Dendritic cell treated with granulocyte-macrophage colony-stimulating factor and Interleukin-4, amounts not matched to agents 40 ng/mL and 50 ng/mL, for 4 days (primary cell): ENCODE measurements at regions not wholly inside any gene's neighbourhood (a gene's known extent, or its start where the extent isn't known, plus 50 kb on each side); places are given as distances from the start of the nearest gene placed in this dataset.

Experiments used
- H3K27ac Mint-ChIP-seq: one replicate; pipeline ENCODE4 v1.8.0; 2022; ENCODE audit warnings: mild to moderate bottlenecking, mixed read lengths
- H3K27me3 Mint-ChIP-seq: one replicate; pipeline ENCODE4 v1.8.0; 2022; ENCODE audit warnings: mild to moderate bottlenecking, mixed read lengths
- H3K36me3 Mint-ChIP-seq: one replicate; pipeline ENCODE4 v1.8.0; 2022; ENCODE audit warnings: low read depth, mixed read lengths
- H3K4me1 Mint-ChIP-seq: one replicate; pipeline ENCODE4 v1.8.0; 2022; ENCODE audit warnings: low read depth, mixed read lengths
- H3K4me3 Mint-ChIP-seq: one replicate; pipeline ENCODE4 v1.8.0; 2022; ENCODE audit warnings: mild to moderate bottlenecking, moderate library complexity, mixed read lengths
- H3K9me3 Mint-ChIP-seq: one replicate; pipeline ENCODE4 v1.8.0; 2022; ENCODE audit warnings: mixed read lengths
- intact Hi-C: fragments of 100-400 bp; cut with micrococcal nuclease; formaldehyde crosslinking; loops from one replicate; pipeline ENCODE4 v1.15.0; 2022

DNA sequence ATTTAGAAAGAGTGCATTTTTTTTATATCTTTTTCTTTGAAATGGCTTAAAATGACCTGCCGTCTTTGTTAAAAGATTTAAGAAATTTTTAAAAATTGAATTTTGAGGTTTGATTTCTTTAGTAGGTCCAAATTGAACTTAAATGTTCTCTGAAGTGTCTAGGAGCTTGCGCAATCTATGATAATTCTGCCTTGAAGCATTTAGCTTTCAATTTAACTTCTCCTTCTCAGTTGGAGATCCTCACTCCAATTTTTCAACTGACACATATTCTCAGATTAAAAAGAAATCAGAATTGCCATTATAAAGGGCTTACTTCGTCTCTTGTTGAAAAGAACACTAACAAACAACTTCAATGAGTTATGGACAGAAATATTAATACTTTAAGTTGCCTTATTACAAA lies 273.5 kb downstream of the TMA16 start:
- peaks cover 2% of the 10 kb centered on the region for H3K27me3 Mint-ChIP-seq
- H3K27ac Mint-ChIP-seq = no peak overlapping the region
- no peak overlapping the region for H3K4me3 Mint-ChIP-seq
- H3K36me3 Mint-ChIP-seq = no peaks in the 10 kb centered on the region
- no peaks in the 10 kb centered on the region for H3K9me3 Mint-ChIP-seq
- H3K4me1 Mint-ChIP-seq = no peaks in the 10 kb centered on the region
- intact Hi-C loops = no loop called here

DNA sequence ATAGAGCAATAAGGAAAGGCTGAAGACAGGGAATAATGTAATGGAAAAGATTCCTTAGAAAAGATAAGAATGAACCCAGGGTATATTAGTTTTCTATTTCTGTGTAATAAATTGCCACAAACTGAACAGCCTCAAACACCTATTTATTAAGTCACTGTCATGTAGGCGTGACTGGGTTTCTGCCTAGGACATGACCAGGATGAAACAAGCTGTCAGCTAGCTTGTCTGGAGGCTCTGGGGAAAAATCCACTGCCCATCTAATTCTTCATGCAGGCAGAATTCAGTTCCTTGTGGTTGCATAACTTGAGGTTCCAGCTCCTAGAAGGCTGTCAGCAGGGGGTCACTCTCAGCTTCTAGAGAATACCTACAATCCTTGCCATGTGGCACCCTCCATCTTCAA lies 277.7 kb downstream of the TMA16 start:
- H3K4me1 Mint-ChIP-seq = no peaks in the 10 kb centered on the region
- no peak overlapping the region for H3K27ac Mint-ChIP-seq
- intact Hi-C loops = no loop called here

DNA sequence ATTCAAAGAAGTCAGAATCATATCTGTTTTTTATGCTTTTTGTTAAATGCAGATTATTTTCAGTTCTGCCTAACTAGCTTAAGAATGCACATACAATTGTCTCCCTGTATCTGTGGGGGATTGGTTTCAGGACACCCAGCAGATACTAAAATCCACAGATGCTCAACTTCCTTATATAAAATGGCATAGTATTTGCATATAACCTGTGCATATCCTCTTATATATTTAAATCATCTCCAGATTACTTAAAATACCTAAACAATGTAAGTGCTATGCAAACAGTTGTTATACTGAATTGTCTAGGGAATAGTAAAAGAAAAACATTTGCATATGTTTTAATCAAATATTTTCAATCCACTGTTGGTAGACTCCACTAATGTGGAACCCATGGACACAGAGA lies 279.4 kb downstream of the TMA16 start:
- H3K27me3 Mint-ChIP-seq = no peaks in the 10 kb centered on the region
- no peaks in the 10 kb centered on the region for H3K36me3 Mint-ChIP-seq
- H3K4me1 Mint-ChIP-seq = no peaks in the 10 kb centered on the region

More for the DNA sequence above, 277.7 kb downstream of the TMA16 start:
- Mint-ChIP-seq H3K4me3 (no peak overlapping the region), H3K9me3 (no peaks in the 10 kb centered on the region), H3K27me3 (no peaks in the 10 kb centered on the region), H3K36me3 (no peaks in the 10 kb centered on the region)

DNA sequence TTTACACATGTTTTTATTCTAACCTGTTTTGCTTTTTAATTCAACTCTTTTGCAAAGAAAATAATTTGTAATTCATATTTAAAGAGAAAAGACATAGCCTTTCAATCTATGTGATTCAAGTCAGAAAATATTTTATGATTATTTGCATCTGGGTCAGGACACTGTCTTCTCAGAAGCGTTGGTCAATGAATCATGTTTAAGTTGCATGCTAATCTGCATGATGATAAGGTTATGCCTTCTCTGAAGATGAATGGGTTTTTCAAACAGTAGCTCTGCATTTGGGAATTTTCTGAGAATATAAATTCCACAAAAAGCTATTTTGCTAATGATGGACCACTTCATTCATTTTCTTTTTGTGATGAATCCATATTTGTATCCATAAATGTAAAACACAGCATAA lies 282.5 kb downstream of the TMA16 start:
- intact Hi-C loops = no loop called here
- Mint-ChIP-seq H3K9me3 (no peaks in the 10 kb centered on the region), H3K4me3 (no peak overlapping the region), H3K27me3 (no peaks in the 10 kb centered on the region), H3K36me3 (no peaks in the 10 kb centered on the region), H3K4me1 (no peaks in the 10 kb centered on the region), H3K27ac (no peak overlapping the region)

More for the DNA sequence above, 279.4 kb downstream of the TMA16 start:
- no peaks in the 10 kb centered on the region for H3K9me3 Mint-ChIP-seq
- H3K4me3 Mint-ChIP-seq = no peak overlapping the region
- H3K27ac Mint-ChIP-seq = no peak overlapping the region
- intact Hi-C loops = no loop called here

DNA sequence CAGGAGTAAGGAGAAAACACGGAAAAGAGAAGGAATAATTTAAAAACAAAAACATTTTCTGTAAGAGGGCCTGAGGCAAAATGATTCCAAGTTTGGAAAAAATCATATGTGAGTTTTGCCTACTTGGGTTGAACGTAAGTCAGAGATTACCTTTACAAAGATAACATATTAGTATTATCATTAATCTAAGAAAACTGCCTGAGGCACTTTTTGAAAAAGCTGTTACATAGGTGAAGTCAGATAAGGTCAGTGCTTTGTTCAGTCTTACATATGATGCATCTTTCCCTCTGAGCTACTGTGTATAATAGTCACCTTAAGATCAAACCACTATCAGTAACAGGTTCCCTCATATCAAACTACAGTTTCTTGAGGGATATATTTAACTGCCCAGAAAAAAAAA lies 287.2 kb downstream of the TMA16 start:
- Mint-ChIP-seq H3K4me3 (no peak overlapping the region), H3K4me1 (no peaks in the 10 kb centered on the region), H3K27ac (no peak overlapping the region), H3K27me3 (no peaks in the 10 kb centered on the region), H3K36me3 (no peaks in the 10 kb centered on the region), H3K9me3 (no peaks in the 10 kb centered on the region)
- intact Hi-C loops = no loop called here

DNA sequence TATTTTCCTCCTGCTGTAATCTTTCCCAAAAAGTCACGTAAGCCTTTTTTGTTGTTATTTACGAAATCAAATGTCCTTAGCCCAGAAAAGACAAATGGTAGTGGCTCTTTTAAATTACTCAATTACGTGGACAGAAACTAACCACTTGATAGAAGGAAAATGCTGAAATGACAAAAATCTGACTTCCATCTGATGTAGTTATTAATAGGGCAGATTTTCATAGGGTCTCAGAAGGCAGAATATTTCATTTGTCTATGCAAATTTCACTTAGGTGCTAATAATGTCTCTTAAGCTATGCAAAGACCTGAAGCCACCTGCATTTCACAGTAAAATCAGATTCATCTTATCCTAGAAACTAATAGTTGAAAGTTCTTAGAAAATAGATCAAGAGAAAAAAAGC lies 295.7 kb downstream of the TMA16 start:
- H3K27ac Mint-ChIP-seq = no peak overlapping the region
- H3K4me1 Mint-ChIP-seq = no peaks in the 10 kb centered on the region
- no peaks in the 10 kb centered on the region for H3K36me3 Mint-ChIP-seq
- no peaks in the 10 kb centered on the region for H3K9me3 Mint-ChIP-seq
- H3K27me3 Mint-ChIP-seq = peaks cover 3% of the 10 kb centered on the region
- no peak overlapping the region for H3K4me3 Mint-ChIP-seq
- intact Hi-C loops = no loop called here

DNA sequence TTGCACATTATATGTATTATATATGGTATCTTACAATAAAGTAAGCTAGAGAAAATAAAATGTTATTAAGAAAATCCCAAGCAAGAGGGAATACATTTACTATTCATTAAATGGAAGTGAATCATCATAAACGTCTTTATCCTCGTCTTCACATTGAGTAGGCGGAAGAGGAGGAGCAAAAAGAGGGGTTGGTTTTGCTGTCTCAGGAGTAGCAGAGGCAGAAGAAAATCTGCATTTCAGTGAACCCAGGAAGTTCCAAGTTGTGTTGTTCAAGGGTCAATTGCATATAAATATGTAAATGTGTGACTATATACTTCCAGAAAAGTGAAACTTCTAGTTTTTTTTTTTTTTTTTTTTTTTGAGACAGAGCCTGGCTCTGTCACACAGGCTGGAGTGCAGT lies 301.4 kb downstream of the TMA16 start:
- Mint-ChIP-seq H3K27me3 (peaks cover 2% of the 10 kb centered on the region), H3K9me3 (no peaks in the 10 kb centered on the region), H3K4me1 (no peaks in the 10 kb centered on the region), H3K27ac (no peak overlapping the region), H3K36me3 (no peaks in the 10 kb centered on the region), H3K4me3 (no peak overlapping the region)
- intact Hi-C loops = no loop called here

DNA sequence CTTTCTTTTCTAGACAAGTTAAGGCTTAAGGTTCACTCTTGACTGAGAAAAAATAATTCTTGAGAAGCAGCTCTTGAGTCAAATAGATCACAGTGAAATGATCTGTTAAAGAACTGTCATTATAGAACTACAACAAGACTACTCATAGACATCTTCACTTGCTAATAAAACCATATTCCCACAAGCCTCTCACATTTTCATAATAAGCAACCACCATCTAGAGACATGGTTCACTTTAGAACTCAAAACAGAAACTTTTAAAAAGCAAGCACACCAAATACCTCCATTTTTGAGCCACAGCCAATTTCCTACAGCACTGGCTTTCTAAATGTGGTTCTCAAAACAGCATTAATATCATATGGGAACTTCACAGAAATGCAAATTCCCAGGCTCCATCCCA lies 309.5 kb downstream of the TMA16 start:
- Mint-ChIP-seq H3K4me1 (no peaks in the 10 kb centered on the region), H3K27me3 (no peaks in the 10 kb centered on the region), H3K9me3 (no peaks in the 10 kb centered on the region), H3K4me3 (no peak overlapping the region), H3K36me3 (no peaks in the 10 kb centered on the region), H3K27ac (no peak overlapping the region)
- intact Hi-C loops = no loop called here

DNA sequence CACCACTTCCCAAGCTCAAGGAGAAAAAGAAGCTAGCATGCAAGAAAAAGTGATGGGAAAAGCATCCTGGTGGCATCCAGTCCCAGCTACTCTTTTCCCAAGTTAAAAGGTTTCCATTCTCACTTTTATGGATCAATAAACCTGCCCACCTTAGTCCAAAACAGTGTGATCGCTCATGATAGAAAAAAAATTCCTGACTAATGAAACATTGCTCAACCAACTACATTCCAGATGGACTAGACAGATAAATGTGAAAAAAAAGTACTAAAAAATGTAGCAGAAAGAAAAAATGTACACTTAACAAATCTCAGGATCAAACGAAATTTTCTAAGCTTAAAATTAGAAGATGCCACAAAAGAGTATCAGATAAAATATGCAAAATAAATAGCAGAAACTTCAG lies 312.2 kb downstream of the TMA16 start:
- H3K4me1 Mint-ChIP-seq = no peaks in the 10 kb centered on the region
- no peak overlapping the region for H3K4me3 Mint-ChIP-seq
- H3K27me3 Mint-ChIP-seq = no peaks in the 10 kb centered on the region
- intact Hi-C loops = no loop called here
- H3K27ac Mint-ChIP-seq = no peak overlapping the region
- H3K36me3 Mint-ChIP-seq = no peaks in the 10 kb centered on the region
- no peaks in the 10 kb centered on the region for H3K9me3 Mint-ChIP-seq

DNA sequence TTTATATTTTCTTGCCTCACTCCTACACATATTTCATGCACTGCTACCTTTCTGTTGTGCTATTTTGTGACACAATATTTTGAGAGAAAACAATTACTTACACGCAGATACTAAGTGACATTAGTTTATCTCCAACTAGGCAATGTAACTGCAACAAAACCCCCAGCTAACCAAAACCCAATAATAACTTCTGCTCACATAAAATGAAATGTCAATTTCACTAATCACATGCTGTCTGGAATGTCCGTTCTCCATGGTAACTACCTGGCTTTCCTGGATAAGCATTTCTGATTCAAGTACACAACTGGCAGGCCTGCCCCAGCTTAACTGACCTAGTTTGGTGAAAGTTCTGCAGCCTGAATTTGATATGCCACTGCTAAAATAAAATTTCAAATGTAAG lies 313.5 kb downstream of the TMA16 start:
- H3K4me1 Mint-ChIP-seq = no peaks in the 10 kb centered on the region
- H3K27ac Mint-ChIP-seq = no peak overlapping the region
- no peaks in the 10 kb centered on the region for H3K27me3 Mint-ChIP-seq
- no peaks in the 10 kb centered on the region for H3K36me3 Mint-ChIP-seq
- H3K9me3 Mint-ChIP-seq = no peaks in the 10 kb centered on the region
- H3K4me3 Mint-ChIP-seq = no peak overlapping the region
- intact Hi-C loops = no loop called here

DNA sequence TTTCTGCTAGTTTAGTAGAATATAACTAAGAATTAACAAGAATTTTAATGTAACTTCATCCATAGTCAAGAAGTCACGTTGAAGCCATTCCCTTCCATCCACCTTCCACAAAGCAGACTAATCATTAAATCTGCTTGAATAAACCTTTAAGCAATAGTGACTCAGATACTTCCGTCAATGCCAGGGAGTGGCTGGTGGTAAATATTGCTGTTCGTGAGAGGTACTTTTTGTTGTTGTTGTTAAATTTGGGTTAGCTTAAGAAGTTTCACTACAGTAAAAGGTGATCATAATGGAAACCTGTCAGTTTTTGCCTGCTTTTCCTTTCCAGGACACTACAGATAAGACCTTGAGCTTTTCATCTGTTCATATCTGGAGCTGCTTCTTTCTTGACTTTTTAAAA lies 316.3 kb downstream of the TMA16 start:
- Mint-ChIP-seq H3K27me3 (no peaks in the 10 kb centered on the region), H3K27ac (no peak overlapping the region), H3K4me3 (no peak overlapping the region), H3K4me1 (no peaks in the 10 kb centered on the region), H3K9me3 (no peaks in the 10 kb centered on the region), H3K36me3 (no peaks in the 10 kb centered on the region)
- intact Hi-C loops = no loop called here

DNA sequence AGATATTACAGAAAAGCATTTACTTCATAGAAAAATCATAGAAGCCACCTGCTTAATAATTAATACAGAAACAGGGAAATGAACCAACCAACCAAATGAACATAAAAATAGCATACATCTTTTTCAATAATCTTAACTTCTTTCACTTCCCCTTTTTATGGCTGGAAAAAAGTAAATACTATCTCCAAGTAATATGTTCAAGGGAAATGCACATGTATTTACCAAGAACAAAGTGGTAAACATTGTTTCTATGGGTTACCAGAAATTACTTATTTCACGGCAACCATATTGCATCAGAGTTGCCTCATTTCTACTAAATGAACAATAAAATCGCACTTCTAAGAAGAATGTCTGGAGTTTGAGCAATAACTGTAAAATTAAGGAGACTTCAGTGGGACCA lies 321.3 kb downstream of the TMA16 start:
- Mint-ChIP-seq H3K36me3 (no peaks in the 10 kb centered on the region), H3K27me3 (no peaks in the 10 kb centered on the region), H3K27ac (no peak overlapping the region), H3K4me1 (no peaks in the 10 kb centered on the region), H3K4me3 (no peak overlapping the region), H3K9me3 (no peaks in the 10 kb centered on the region)
- intact Hi-C loops = no loop called here

DNA sequence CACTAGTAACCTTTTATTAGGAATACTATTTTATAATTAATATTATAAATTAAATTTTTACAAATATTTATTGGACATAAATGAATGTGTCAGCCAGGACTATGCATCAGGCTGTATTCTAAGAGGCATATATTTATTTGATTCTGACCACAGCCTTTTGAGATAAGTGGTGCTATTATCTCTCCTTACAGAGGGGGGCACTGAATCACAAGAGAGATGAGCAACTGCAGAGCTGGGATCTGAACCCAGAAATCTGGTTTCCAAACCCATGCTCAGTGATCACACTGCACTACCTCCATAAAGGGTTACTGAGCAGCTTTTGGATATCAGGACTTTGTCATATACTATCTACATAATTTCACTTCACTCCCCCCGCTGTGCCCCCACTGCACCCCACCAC lies 322.0 kb downstream of the TMA16 start:
- Mint-ChIP-seq H3K27ac (no peak overlapping the region), H3K4me1 (no peaks in the 10 kb centered on the region), H3K4me3 (no peak overlapping the region), H3K27me3 (no peaks in the 10 kb centered on the region), H3K9me3 (no peaks in the 10 kb centered on the region), H3K36me3 (no peaks in the 10 kb centered on the region)
- intact Hi-C loops = no loop called here

DNA sequence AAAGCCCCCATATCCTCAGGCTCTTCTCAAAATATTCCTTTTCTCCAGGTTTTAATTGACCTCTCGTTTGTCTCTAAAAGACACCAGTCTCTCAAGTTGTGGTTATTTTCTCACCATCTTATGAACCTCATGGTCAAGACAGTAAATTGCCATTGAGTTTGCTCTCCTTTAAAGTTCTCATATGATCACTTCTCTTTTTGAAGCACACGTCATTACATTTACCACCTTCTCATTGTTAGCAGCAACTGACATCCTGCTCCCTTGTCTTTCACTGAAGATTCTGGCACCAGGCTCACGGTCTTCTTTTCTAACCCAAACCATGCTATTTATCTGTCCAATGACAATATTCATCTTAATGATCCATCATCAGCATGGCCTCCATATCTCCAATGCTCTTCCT lies 324.2 kb downstream of the TMA16 start:
- Mint-ChIP-seq H3K27ac (no peak overlapping the region), H3K4me3 (no peak overlapping the region), H3K4me1 (no peaks in the 10 kb centered on the region), H3K9me3 (no peaks in the 10 kb centered on the region), H3K36me3 (no peaks in the 10 kb centered on the region), H3K27me3 (no peaks in the 10 kb centered on the region)
- intact Hi-C loops = no loop called here

DNA sequence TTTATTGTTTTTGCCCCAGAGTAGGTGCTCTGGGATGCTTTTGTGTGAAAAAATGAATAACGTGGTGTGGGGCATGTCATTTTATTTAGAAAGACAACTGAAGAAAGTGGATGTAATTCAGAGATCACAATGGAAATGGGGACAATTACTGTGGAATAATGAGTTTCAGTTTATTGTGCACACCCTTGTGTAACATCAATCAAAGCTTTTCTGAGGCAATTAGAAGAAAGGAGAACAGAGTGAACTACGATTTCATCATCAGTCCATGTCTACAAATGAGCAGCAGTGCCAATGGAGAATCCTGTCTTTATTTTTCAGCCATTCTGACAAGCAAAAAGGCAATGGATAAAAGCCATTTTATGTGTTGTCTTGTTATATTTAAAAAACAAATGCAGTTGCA lies 339.2 kb downstream of the TMA16 start:
- intact Hi-C loops = no loop called here
- H3K4me1 Mint-ChIP-seq = no peaks in the 10 kb centered on the region
- no peak overlapping the region for H3K4me3 Mint-ChIP-seq
- no peak overlapping the region for H3K27ac Mint-ChIP-seq
- H3K27me3 Mint-ChIP-seq = no peaks in the 10 kb centered on the region
- no peaks in the 10 kb centered on the region for H3K36me3 Mint-ChIP-seq
- no peaks in the 10 kb centered on the region for H3K9me3 Mint-ChIP-seq

DNA sequence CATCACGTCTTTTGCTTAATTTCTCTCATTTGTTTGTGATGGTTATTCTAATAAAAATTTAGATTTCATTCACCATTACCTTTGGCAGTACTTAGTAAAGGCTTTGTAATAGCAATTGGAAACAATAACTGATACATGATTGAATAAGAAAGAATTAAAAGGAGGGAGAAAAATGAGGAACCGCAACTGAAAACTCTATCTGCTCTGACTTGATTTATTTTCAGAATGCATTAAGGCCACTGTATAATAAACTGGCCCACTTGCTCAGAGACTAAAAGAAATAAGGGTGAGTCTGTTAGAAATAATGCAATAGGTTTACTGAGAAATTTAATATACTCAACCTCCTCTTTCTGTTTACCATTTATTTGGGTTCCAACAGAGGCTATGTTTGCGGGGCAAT lies 351.5 kb downstream of the TMA16 start:
- no peaks in the 10 kb centered on the region for H3K4me1 Mint-ChIP-seq
- no peaks in the 10 kb centered on the region for H3K36me3 Mint-ChIP-seq
- no peaks in the 10 kb centered on the region for H3K27me3 Mint-ChIP-seq
- no peak overlapping the region for H3K27ac Mint-ChIP-seq
- H3K9me3 Mint-ChIP-seq = no peaks in the 10 kb centered on the region
- intact Hi-C loops = no loop called here
- no peak overlapping the region for H3K4me3 Mint-ChIP-seq
